ENCODE measurements at regions not wholly inside any gene's neighbourhood (a gene's known extent, or its start where the extent isn't known, plus 50 kb on each side); places are given as distances from the start of the nearest gene placed in this dataset.
A peak's percentile ranks its signal among the peaks of the same experiment; 100 is the strongest.

GRCh38 chr15:38046257-38047051 lies 112.0 kb downstream of the TMCO5A start:
- no peak for DNase-seq (ENCODE audit: low read depth)

- no peak for DNase-seq (ENCODE audit: low read depth)
Observed at GRCh38 chr15:38048001-38048455, 113.6 kb downstream of the TMCO5A start.

- DNase-seq (ENCODE audit: low read depth), result no peak
Observed at GRCh38 chr15:38049891-38050290, 115.5 kb downstream of the TMCO5A start.

GRCh38 chr15:38050529-38051448 lies 116.3 kb downstream of the TMCO5A start:
- DNase-seq (ENCODE audit: low read depth), result peak; percentile 62

- no peak for DNase-seq (ENCODE audit: low read depth)
Observed at GRCh38 chr15:38053205-38053604, 118.8 kb downstream of the TMCO5A start.

GRCh38 chr15:38053776-38054175 lies 119.3 kb downstream of the TMCO5A start:
- no peak for DNase-seq (ENCODE audit: low read depth)

- DNase-seq (ENCODE audit: low read depth), result peak; percentile 51
Observed at GRCh38 chr15:38054488-38054887, 120.0 kb downstream of the TMCO5A start.

GRCh38 chr15:38058596-38059075 lies 124.2 kb downstream of the TMCO5A start:
- DNase-seq (ENCODE audit: low read depth), result no peak

GRCh38 chr15:38059665-38060064 lies 125.2 kb downstream of the TMCO5A start:
- peak; percentile 68 for DNase-seq (ENCODE audit: low read depth)

GRCh38 chr15:38061856-38062649 lies 127.6 kb downstream of the TMCO5A start:
- no peak for DNase-seq (ENCODE audit: low read depth)

- peak; percentile 34 for DNase-seq (ENCODE audit: low read depth)
Observed at GRCh38 chr15:38062696-38063095, 128.3 kb downstream of the TMCO5A start.

GRCh38 chr15:38065721-38066345 lies 131.4 kb downstream of the TMCO5A start:
- no peak for DNase-seq (ENCODE audit: low read depth)

- no peak for DNase-seq (ENCODE audit: low read depth)
Observed at GRCh38 chr15:38066612-38067011, 132.2 kb downstream of the TMCO5A start.

- peak; percentile 87 for DNase-seq (ENCODE audit: low read depth)
Observed at GRCh38 chr15:38068626-38069391, 134.4 kb downstream of the TMCO5A start.

- DNase-seq (ENCODE audit: low read depth), result peak; percentile 86
Observed at GRCh38 chr15:38069511-38070011, 135.1 kb downstream of the TMCO5A start.

- DNase-seq (ENCODE audit: low read depth), result no peak
Observed at GRCh38 chr15:38070778-38071177, 136.3 kb downstream of the TMCO5A start.

GRCh38 chr15:38071211-38071972 lies 137.0 kb downstream of the TMCO5A start:
- no peak for DNase-seq (ENCODE audit: low read depth)

GRCh38 chr15:38072007-38072347 lies 137.5 kb downstream of the TMCO5A start:
- DNase-seq (ENCODE audit: low read depth), result no peak

- DNase-seq (ENCODE audit: low read depth), result peak; percentile 71
Observed at GRCh38 chr15:38072348-38073177, 138.1 kb downstream of the TMCO5A start.

All from EH (cell line).